Endothelial cell (in vitro differentiated cells): ENCODE measurements at regions not wholly inside any gene's neighbourhood (a gene's known extent, or its start where the extent isn't known, plus 50 kb on each side); places are given as distances from the start of the nearest gene placed in this dataset.
"Not testable (repeated sequence)": the region's sequence is repeated elsewhere in the genome, so short reads cannot be mapped to it uniquely, and the experiment has no call there.

ENCODE experiments used
- DNase-seq: peaks from one replicate; pipeline ENCODE4 v3.0.0; 2021; ENCODE audit warnings: low spot score
- H3K27ac Mint-ChIP-seq: one replicate; pipeline ENCODE4 v1.8.0; 2021; ENCODE audit warnings: mixed read lengths, inconsistent platforms; ENCODE audit not compliant: unreplicated experiment
- H3K27me3 Mint-ChIP-seq: one replicate; pipeline ENCODE4 v1.8.0; 2021; ENCODE audit warnings: mild to moderate bottlenecking, moderate library complexity, mixed read lengths, inconsistent platforms; ENCODE audit not compliant: unreplicated experiment
- H3K36me3 Mint-ChIP-seq: one replicate; pipeline ENCODE4 v1.8.0; 2021; ENCODE audit warnings: mild to moderate bottlenecking, low read depth, mixed read lengths, inconsistent platforms; ENCODE audit not compliant: unreplicated experiment
- H3K4me1 Mint-ChIP-seq: one replicate; pipeline ENCODE4 v1.8.0; 2021; ENCODE audit warnings: mild to moderate bottlenecking, mixed read lengths, inconsistent platforms; ENCODE audit not compliant: unreplicated experiment
- H3K4me3 Mint-ChIP-seq: one replicate; pipeline ENCODE4 v1.8.0; 2021; ENCODE audit warnings: mild to moderate bottlenecking, mixed read lengths, inconsistent platforms; ENCODE audit not compliant: unreplicated experiment
- H3K9me3 Mint-ChIP-seq: one replicate; pipeline ENCODE4 v1.8.0; 2021; ENCODE audit warnings: mixed read lengths, inconsistent platforms; ENCODE audit not compliant: unreplicated experiment
- CTCF ChIP-seq: fragments of 200-600 bp; sonication (generic); IDR thresholded peaks from one replicate; pipeline ENCODE4 v1.5.0; 2021; ENCODE audit warnings: antibody characterized with exemption; ENCODE audit not compliant: unreplicated experiment

- peaks cover 14% of the 10 kb centered on the region for H3K4me1 Mint-ChIP-seq
- no peak for DNase-seq
- no peak overlapping the region for H3K27ac Mint-ChIP-seq
- no peaks in the 10 kb centered on the region for H3K9me3 Mint-ChIP-seq
- TF ChIP-seq CTCF = no peak
- H3K4me3 Mint-ChIP-seq = no peak overlapping the region
- H3K27me3 Mint-ChIP-seq = peaks cover 10% of the 10 kb centered on the region
- peaks cover 10% of the 10 kb centered on the region for H3K36me3 Mint-ChIP-seq
Measured at GRCh38 chr11:45733176-45733575, 67.8 kb upstream of the CHST1 start.

- Mint-ChIP-seq H3K27me3 (peaks cover 12% of the 10 kb centered on the region), H3K9me3 (no peaks in the 10 kb centered on the region), H3K27ac (no peak overlapping the region), H3K36me3 (peaks cover 10% of the 10 kb centered on the region), H3K4me1 (peaks cover 14% of the 10 kb centered on the region), H3K4me3 (no peak overlapping the region)
- no peak for TF ChIP-seq CTCF
- DNase-seq = no peak
Measured at GRCh38 chr11:45732343-45732742, 66.9 kb upstream of the CHST1 start.

- H3K27me3 Mint-ChIP-seq = peaks cover 12% of the 10 kb centered on the region
- not testable (repeated sequence) for DNase-seq, H3K9me3 Mint-ChIP-seq, H3K27ac Mint-ChIP-seq, H3K36me3 Mint-ChIP-seq, H3K4me3 Mint-ChIP-seq
- H3K4me1 Mint-ChIP-seq = peaks cover 26% of the 10 kb centered on the region
Measured at GRCh38 chr11:45731171-45731570, 65.7 kb upstream of the CHST1 start.

- no peak for DNase-seq
- no peaks in the 10 kb centered on the region for H3K9me3 Mint-ChIP-seq
- H3K4me3 Mint-ChIP-seq = no peak overlapping the region
- no peak overlapping the region for H3K27ac Mint-ChIP-seq
- H3K27me3 Mint-ChIP-seq = peaks cover 10% of the 10 kb centered on the region
- peaks cover 33% of the 10 kb centered on the region for H3K4me1 Mint-ChIP-seq
- TF ChIP-seq CTCF = no peak
- H3K36me3 Mint-ChIP-seq = peaks cover 10% of the 10 kb centered on the region
Measured at GRCh38 chr11:45730014-45730413, 64.6 kb upstream of the CHST1 start.

GRCh38 chr11:45726493-45727054, 61.2 kb upstream of the CHST1 start:
- H3K9me3 Mint-ChIP-seq = no peaks in the 10 kb centered on the region
- DNase-seq = no peak
- no peak overlapping the region for H3K27ac Mint-ChIP-seq
- H3K4me1 Mint-ChIP-seq = peaks cover 44% of the 10 kb centered on the region
- no peak for TF ChIP-seq CTCF
- H3K4me3 Mint-ChIP-seq = no peak overlapping the region
- no peaks in the 10 kb centered on the region for H3K36me3 Mint-ChIP-seq
- H3K27me3 Mint-ChIP-seq = peaks cover 6% of the 10 kb centered on the region
